ENCODE measurements at regions not wholly inside any gene's neighbourhood (a gene's known extent, or its start where the extent isn't known, plus 50 kb on each side); places are given as distances from the start of the nearest gene placed in this dataset.

DNA sequence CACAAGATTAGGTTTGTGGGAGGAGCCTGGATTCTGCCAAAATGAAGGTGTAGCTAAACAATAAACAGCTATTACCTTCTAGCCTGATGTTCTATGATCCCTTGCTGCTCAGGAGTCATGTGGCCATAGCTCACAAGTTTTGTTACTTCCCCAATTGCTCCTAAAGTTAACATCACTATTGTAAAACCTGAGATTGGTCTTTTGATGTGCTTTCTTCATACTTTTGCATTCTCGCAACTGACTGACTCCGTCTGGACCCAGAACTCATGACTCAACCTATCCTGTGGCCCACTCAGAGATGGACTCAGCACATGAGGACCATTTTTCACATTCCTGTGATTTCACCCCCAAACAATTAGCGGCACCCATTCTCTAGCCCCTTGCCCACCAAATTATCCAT, 69.1 kb downstream of the PTGS2 start:
- H3K36me3 ChIP-seq, result no peaks in the 10 kb centered on the region
- TF ChIP-seq, protein P1, sequence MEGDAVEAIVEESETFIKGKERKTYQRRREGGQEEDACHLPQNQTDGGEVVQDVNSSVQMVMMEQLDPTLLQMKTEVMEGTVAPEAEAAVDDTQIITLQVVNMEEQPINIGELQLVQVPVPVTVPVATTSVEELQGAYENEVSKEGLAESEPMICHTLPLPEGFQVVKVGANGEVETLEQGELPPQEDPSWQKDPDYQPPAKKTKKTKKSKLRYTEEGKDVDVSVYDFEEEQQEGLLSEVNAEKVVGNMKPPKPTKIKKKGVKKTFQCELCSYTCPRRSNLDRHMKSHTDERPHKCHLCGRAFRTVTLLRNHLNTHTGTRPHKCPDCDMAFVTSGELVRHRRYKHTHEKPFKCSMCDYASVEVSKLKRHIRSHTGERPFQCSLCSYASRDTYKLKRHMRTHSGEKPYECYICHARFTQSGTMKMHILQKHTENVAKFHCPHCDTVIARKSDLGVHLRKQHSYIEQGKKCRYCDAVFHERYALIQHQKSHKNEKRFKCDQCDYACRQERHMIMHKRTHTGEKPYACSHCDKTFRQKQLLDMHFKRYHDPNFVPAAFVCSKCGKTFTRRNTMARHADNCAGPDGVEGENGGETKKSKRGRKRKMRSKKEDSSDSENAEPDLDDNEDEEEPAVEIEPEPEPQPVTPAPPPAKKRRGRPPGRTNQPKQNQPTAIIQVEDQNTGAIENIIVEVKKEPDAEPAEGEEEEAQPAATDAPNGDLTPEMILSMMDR (IDR thresholded peaks at IDR 0.05), result no peak
- no peaks in the 10 kb centered on the region for H3K9me3 ChIP-seq
- H3K27me3 ChIP-seq, result no peaks in the 10 kb centered on the region
- H3K4me1 ChIP-seq (ENCODE audit: control insufficient read depth in 1 of 2, insufficient read depth in 1 of 2, low read depth in 1 of 2, low read length in 1 of 2), result peaks cover 55 to 64% of the 10 kb centered on the region in 2 experiments
- peak overlapping the region; percentile 79 for H3K27ac ChIP-seq
- H3K4me3 ChIP-seq (ENCODE audit: low read depth in 1 of 2, low read length in 1 of 2), result no peak overlapping the region

DNA sequence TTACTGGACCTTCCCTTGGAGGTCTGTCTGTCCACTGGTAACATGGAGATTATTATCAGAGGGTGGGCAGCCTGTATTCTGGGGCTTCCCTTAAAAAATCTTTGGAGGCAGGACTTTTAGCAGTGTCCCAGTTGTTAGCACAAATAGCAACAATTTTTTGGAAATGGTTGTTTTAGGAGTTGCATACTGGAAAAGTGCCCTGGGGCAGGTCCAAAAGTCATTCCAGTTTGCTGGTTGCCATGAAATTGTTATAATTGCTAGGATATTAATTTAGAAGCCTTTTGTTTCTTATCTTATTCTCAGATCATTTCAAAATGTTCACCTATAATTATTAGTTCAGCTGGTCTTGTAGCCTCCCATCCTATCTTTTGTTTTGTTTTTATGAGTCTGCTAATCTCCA, 71.0 kb downstream of the PTGS2 start:
- no peaks in the 10 kb centered on the region for H3K36me3 ChIP-seq
- H3K27me3 ChIP-seq, result no peaks in the 10 kb centered on the region
- peaks cover 40 to 50% of the 10 kb centered on the region in 2 experiments for H3K4me1 ChIP-seq (ENCODE audit: control insufficient read depth in 1 of 2, insufficient read depth in 1 of 2, low read depth in 1 of 2, low read length in 1 of 2)
- H3K4me3 ChIP-seq (ENCODE audit: low read depth in 1 of 2, low read length in 1 of 2), result no peak overlapping the region
- peak overlapping the region; percentile 79 for H3K27ac ChIP-seq
- TF ChIP-seq, protein P1 (IDR thresholded peaks at IDR 0.05), result no peak
- no peaks in the 10 kb centered on the region for H3K9me3 ChIP-seq

DNA sequence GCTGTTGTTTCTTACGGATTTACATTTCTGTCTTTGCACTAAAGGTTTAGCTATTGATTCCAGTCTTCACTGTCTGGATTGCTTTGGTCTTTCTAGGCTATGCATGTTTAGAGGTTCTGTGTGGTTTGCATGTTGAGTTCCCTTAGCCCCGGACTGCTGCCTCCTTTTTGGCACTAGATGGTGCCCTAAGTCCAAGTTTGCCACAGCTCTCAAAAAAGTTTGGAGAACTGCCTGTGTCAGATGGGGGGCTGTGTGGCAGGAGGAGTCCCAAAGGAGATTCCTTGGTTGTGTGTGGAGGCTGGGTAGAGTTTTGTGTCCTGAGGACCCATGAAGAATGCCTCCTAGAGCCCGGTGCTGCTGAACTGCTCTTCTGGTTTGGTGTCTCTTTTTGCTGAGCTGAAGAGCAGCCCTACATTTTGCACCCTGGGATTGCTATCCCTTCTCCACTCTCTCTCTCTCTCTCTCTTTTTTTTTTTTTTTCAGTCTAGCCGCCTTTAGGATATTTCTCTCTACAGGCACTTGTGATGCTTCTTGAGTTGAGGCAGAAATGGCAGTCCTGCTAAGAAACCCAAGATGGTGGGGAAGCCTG, 74.4 kb downstream of the PTGS2 start:
- no peaks in the 10 kb centered on the region for H3K36me3 ChIP-seq
- peaks cover 16 to 18% of the 10 kb centered on the region in 2 experiments for H3K4me1 ChIP-seq (ENCODE audit: control insufficient read depth in 1 of 2, insufficient read depth in 1 of 2, low read depth in 1 of 2, low read length in 1 of 2)
- H3K4me3 ChIP-seq (ENCODE audit: low read depth in 1 of 2, low read length in 1 of 2), result no peak overlapping the region
- peak overlapping the region; percentile 23 for H3K27ac ChIP-seq
- TF ChIP-seq, protein P1 (IDR thresholded peaks at IDR 0.05), result peak; percentile 83
- H3K9me3 ChIP-seq, result no peaks in the 10 kb centered on the region
- no peaks in the 10 kb centered on the region for H3K27me3 ChIP-seq

DNA sequence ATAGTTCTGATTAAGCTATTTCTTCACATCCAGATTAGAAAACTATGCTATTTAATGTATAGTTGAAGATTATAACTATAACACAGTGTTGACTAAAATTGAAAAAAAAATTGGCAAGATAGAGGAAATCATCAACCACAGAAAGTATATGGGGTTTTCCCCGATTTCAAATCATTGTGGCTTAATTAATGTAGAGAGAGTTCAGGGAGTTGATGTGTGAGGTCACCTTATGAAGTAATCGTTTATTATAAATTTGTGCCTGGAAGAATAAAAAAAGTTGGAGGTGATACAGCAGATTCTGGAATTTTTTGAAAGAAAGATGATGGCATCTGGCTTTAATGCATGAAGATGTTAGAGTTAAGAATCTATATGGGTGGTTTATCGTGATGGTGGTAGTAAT, 84.3 kb downstream of the PTGS2 start:
- Histone ChIP-seq H3K27ac (no peak overlapping the region), H3K4me1 (ENCODE audit: control insufficient read depth in 1 of 2, insufficient read depth in 1 of 2, low read depth in 1 of 2, low read length in 1 of 2) (no peaks in the 10 kb centered on the region), H3K36me3 (no peaks in the 10 kb centered on the region), H3K9me3 (no peaks in the 10 kb centered on the region), H3K27me3 (no peaks in the 10 kb centered on the region), H3K4me3 (ENCODE audit: low read depth in 1 of 2, low read length in 1 of 2) (no peak overlapping the region)
- TF ChIP-seq, protein P1 (IDR thresholded peaks at IDR 0.05), result no peak

DNA sequence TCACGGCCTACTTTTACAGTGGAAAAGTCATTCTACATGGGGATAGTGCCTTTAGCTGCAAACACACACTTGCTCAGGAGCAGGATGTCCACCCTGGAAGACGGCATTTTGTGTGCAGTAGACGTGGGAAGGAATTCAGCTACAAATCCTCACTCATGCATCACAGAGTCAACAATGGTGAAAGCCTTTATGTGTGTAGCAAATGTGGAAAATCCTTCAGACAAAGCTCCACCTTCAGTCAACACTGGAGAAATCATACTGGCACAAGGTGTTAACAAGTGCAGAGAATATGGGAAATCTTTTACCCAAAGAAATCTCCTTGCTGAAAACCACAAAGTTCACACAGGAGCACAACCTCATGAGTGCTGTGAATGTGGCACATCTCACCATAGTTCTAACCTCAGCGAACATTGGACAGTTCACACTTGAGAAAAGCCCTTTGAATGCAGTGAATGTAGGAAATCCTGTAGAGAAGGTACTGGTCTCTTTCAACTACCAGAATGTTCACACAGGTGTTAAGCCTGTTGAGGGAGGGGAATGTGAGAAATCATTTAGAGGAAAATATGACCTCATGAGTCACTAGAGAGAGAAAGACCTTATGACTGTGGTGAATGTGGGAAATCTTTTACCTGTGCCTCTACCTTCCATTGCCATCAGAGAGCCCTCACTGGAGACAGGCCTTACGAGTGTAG, 101.8 kb downstream of the PTGS2 start:
- peaks cover 12 to 15% of the 10 kb centered on the region in 2 experiments for H3K4me1 ChIP-seq (ENCODE audit: control insufficient read depth in 1 of 2, insufficient read depth in 1 of 2, low read depth in 1 of 2, low read length in 1 of 2)
- H3K27me3 ChIP-seq, result no peaks in the 10 kb centered on the region
- no peak overlapping the region for H3K27ac ChIP-seq
- TF ChIP-seq, protein P1 (IDR thresholded peaks at IDR 0.05), result no peak
- H3K9me3 ChIP-seq, result no peaks in the 10 kb centered on the region
- H3K4me3 ChIP-seq (ENCODE audit: low read depth in 1 of 2, low read length in 1 of 2), result no peak overlapping the region
- H3K36me3 ChIP-seq, result no peaks in the 10 kb centered on the region

Measured in neutrophil (primary cell).